PC-9 (cell line): ENCODE measurements at regions not wholly inside any gene's neighbourhood (a gene's known extent, or its start where the extent isn't known, plus 50 kb on each side); places are given as distances from the start of the nearest gene placed in this dataset.

Source experiments
- CTCF ChIP-seq: fragments of 200-600 bp; sonication (generic); conservative IDR thresholded peaks from 2 replicates; pipeline ENCODE4 v1.6.1; 2017; ENCODE audit warnings: mixed run types, antibody characterized with exemption, mild to moderate bottlenecking, moderate library complexity
- EZH2 ChIP-seq: fragments of 200-600 bp; sonication (generic); IDR thresholded peaks from 2 replicates; pipeline ENCODE4 v1.8.0; 2017; ENCODE audit warnings: antibody characterized with exemption, low read depth

GRCh38 chr5:125411744-125412560 lies 665.5 kb upstream of the ZNF608 start:
- TF ChIP-seq CTCF, result no peak
- no peak for TF ChIP-seq EZH2
